ENCODE measurements at regions not wholly inside any gene's neighbourhood (a gene's known extent, or its start where the extent isn't known, plus 50 kb on each side); places are given as distances from the start of the nearest gene placed in this dataset.

- H3K27ac Mint-ChIP-seq, result peak overlapping the region in 9 of 10 donors; percentile 15 to 90 (median 65)
- peaks cover 12 to 22% (median 15%) of the 10 kb centered on the region in 4 donors for H3K4me1 Mint-ChIP-seq
- H3K4me3 Mint-ChIP-seq, result peak overlapping the region; percentile 65 to 87 (median 78)
- DNase-seq (peak; percentile 48 to 81 (median 71)), ATAC-seq (peak; percentile 70 to 73)
- no peaks in the 10 kb centered on the region for H3K27me3 Mint-ChIP-seq
- H3K9me3 Mint-ChIP-seq, result no peaks in the 10 kb centered on the region
- POLR2A ChIA-PET, result interaction anchor here (1.9 kb wide), 1 partner anchor 30 kb away, joined by 6 read pairs; no protein-coding TSS in a partner anchor
- no peaks in the 10 kb centered on the region for H3K36me3 Mint-ChIP-seq
Measured at GRCh38 chr10:128210215-128211063, 84.2 kb upstream of the MKI67 start.

- Mint-ChIP-seq H3K9me3 (no peaks in the 10 kb centered on the region), H3K4me1 (peaks cover 12 to 22% (median 15%) of the 10 kb centered on the region in 4 donors), H3K27ac (peak overlapping the region in 5 of 10 donors; percentile 27 to 91 (median 82)), H3K4me3 (peak overlapping the region; percentile 76 to 92 (median 84)), H3K36me3 (no peaks in the 10 kb centered on the region), H3K27me3 (no peaks in the 10 kb centered on the region)
- ATAC-seq (no peak), DNase-seq (peak in 3 of 10 donors; percentile 12 to 24 (median 20))
- POLR2A ChIA-PET, result interaction anchor here (0.7 to 1.9 kb wide), 3 partner anchors 24 to 1914 kb away, joined by 3 to 7 read pairs (median 6); no protein-coding TSS in a partner anchor
Measured at GRCh38 chr10:128211064-128211504, 84.9 kb upstream of the MKI67 start.

GRCh38 chr10:128211953-128212727 is 85.9 kb upstream of the MKI67 start:
- ATAC-seq, result peak; percentile 75 to 77

GRCh38 chr10:128213156-128213555 is 86.9 kb upstream of the MKI67 start:
- H3K4me1 Mint-ChIP-seq, result peaks cover 12 to 22% (median 15%) of the 10 kb centered on the region in 4 donors
- H3K36me3 Mint-ChIP-seq, result no peaks in the 10 kb centered on the region
- no peak for DNase-seq
- H3K4me3 Mint-ChIP-seq, result peak overlapping the region in 3 of 10 donors; percentile 28 to 35 (median 29)
- POLR2A ChIA-PET, result no interaction called here
- H3K9me3 Mint-ChIP-seq, result no peaks in the 10 kb centered on the region
- H3K27ac Mint-ChIP-seq, result no peak overlapping the region
- H3K27me3 Mint-ChIP-seq, result no peaks in the 10 kb centered on the region
- ATAC-seq, result no peak

More at GRCh38 chr10:128211953-128212727, 85.9 kb upstream of the MKI67 start:
- Mint-ChIP-seq H3K36me3 (no peaks in the 10 kb centered on the region), H3K4me1 (peaks cover 12 to 22% (median 15%) of the 10 kb centered on the region in 4 donors), H3K27me3 (no peaks in the 10 kb centered on the region), H3K27ac (peak overlapping the region; percentile 27 to 91 (median 88)), H3K9me3 (no peaks in the 10 kb centered on the region), H3K4me3 (peak overlapping the region; percentile 76 to 92 (median 84))
- POLR2A ChIA-PET, result interaction anchor here (1.5 to 1.9 kb wide), 2 partner anchors 25 to 31 kb away, joined by 6 to 7 read pairs; no protein-coding TSS in a partner anchor
- peak; percentile 63 to 86 (median 80) for DNase-seq

- POLR2A ChIA-PET, result no interaction called here
- Mint-ChIP-seq H3K27ac (no peak overlapping the region), H3K4me3 (no peak overlapping the region), H3K27me3 (no peaks in the 10 kb centered on the region), H3K36me3 (no peaks in the 10 kb centered on the region), H3K4me1 (peaks cover 9 to 16% (median 13%) of the 10 kb centered on the region in 4 donors), H3K9me3 (no peaks in the 10 kb centered on the region)
- DNase-seq, result no peak
- ATAC-seq, result no peak
Measured at GRCh38 chr10:128215733-128216132, 89.5 kb upstream of the MKI67 start.

- H3K9me3 Mint-ChIP-seq, result no peaks in the 10 kb centered on the region
- H3K27ac Mint-ChIP-seq, result peak overlapping the region in 1 of 10 donors; percentile 8
- H3K4me1 Mint-ChIP-seq, result peaks cover 7 to 20% (median 18%) of the 10 kb centered on the region in 4 donors
- H3K4me3 Mint-ChIP-seq, result no peak overlapping the region
- POLR2A ChIA-PET, result no interaction called here
- peaks cover 0 to 5% (median 2%) of the 10 kb centered on the region in 5 donors for H3K27me3 Mint-ChIP-seq
- DNase-seq, result no peak
- no peaks in the 10 kb centered on the region for H3K36me3 Mint-ChIP-seq
- ATAC-seq, result no peak
Measured at GRCh38 chr10:128217136-128217535, 90.9 kb upstream of the MKI67 start.

- ATAC-seq, result no peak
- POLR2A ChIA-PET, result no interaction called here
- Mint-ChIP-seq H3K27me3 (peaks cover 0 to 9% (median 2%) of the 10 kb centered on the region in 5 donors), H3K4me3 (no peak overlapping the region), H3K9me3 (peaks cover 0 to 3% (median 0%) of the 10 kb centered on the region in 9 donors), H3K36me3 (no peaks in the 10 kb centered on the region), H3K27ac (no peak overlapping the region), H3K4me1 (peaks cover 5 to 16% (median 16%) of the 10 kb centered on the region in 4 donors)
- DNase-seq, result no peak
Measured at GRCh38 chr10:128218161-128218560, 91.9 kb upstream of the MKI67 start.

- peak overlapping the region in 1 of 10 donors; percentile 25 for H3K27ac Mint-ChIP-seq
- peaks cover 0 to 4% (median 0%) of the 10 kb centered on the region in 9 donors for H3K9me3 Mint-ChIP-seq
- POLR2A ChIA-PET, result no interaction called here
- peaks cover 6 to 17% (median 16%) of the 10 kb centered on the region in 4 donors for H3K4me1 Mint-ChIP-seq
- no peak for DNase-seq
- no peak for ATAC-seq
- H3K4me3 Mint-ChIP-seq, result no peak overlapping the region
- H3K27me3 Mint-ChIP-seq, result peaks cover 0 to 9% (median 2%) of the 10 kb centered on the region in 5 donors
- no peaks in the 10 kb centered on the region for H3K36me3 Mint-ChIP-seq
Measured at GRCh38 chr10:128219295-128219694, 93.1 kb upstream of the MKI67 start.

- DNase-seq, result no peak
- H3K27me3 Mint-ChIP-seq, result peaks cover 0 to 9% (median 2%) of the 10 kb centered on the region in 5 donors
Measured at GRCh38 chr10:128220021-128220420, 93.8 kb upstream of the MKI67 start.

GRCh38 chr10:128221117-128221516 is 94.9 kb upstream of the MKI67 start:
- POLR2A ChIA-PET, result no interaction called here
- Mint-ChIP-seq H3K4me1 (peaks cover 6 to 17% (median 16%) of the 10 kb centered on the region in 4 donors), H3K9me3 (peaks cover 0 to 9% (median 0%) of the 10 kb centered on the region in 9 donors), H3K27ac (no peak overlapping the region), H3K36me3 (peaks cover 0 to under 1% (median 0%) of the 10 kb centered on the region in 3 donors), H3K4me3 (peak overlapping the region in 8 of 10 donors; percentile 16 to 60 (median 42)), H3K27me3 (peaks cover 0 to 18% (median 2%) of the 10 kb centered on the region in 5 donors)
- DNase-seq (no peak), ATAC-seq (no peak)

More at GRCh38 chr10:128220021-128220420, 93.8 kb upstream of the MKI67 start:
- POLR2A ChIA-PET, result no interaction called here
- Mint-ChIP-seq H3K4me3 (no peak overlapping the region), H3K36me3 (no peaks in the 10 kb centered on the region), H3K4me1 (peaks cover 6 to 17% (median 16%) of the 10 kb centered on the region in 4 donors), H3K9me3 (peaks cover 0 to 4% (median 0%) of the 10 kb centered on the region in 9 donors), H3K27ac (peak overlapping the region in 1 of 10 donors; percentile 25)
- no peak for ATAC-seq

GRCh38 chr10:128221807-128222206 is 95.6 kb upstream of the MKI67 start:
- Mint-ChIP-seq H3K27me3 (peaks cover 0 to 22% (median 8%) of the 10 kb centered on the region in 5 donors), H3K9me3 (peaks cover 0 to 15% (median 0%) of the 10 kb centered on the region in 9 donors), H3K36me3 (peaks cover 0 to 7% (median 0%) of the 10 kb centered on the region in 3 donors), H3K4me3 (peak overlapping the region in 5 of 10 donors; percentile 37 to 60 (median 54)), H3K4me1 (peaks cover 9 to 17% (median 16%) of the 10 kb centered on the region in 4 donors), H3K27ac (peak overlapping the region in 1 of 10 donors; percentile 28)
- ATAC-seq, result no peak
- DNase-seq, result no peak
- POLR2A ChIA-PET, result interaction anchor here (0.7 kb wide), 1 partner anchor 47 kb away, joined by 3 read pairs; no protein-coding TSS in a partner anchor

- POLR2A ChIA-PET, result no interaction called here
- DNase-seq (no peak), ATAC-seq (no peak)
- Mint-ChIP-seq H3K27me3 (peaks cover 0 to 23% (median 9%) of the 10 kb centered on the region in 5 donors), H3K9me3 (peaks cover 0 to 18% (median 0%) of the 10 kb centered on the region in 9 donors), H3K4me3 (no peak overlapping the region), H3K36me3 (peaks cover 0 to 8% (median 0%) of the 10 kb centered on the region in 3 donors), H3K4me1 (peaks cover 9 to 17% (median 16%) of the 10 kb centered on the region in 4 donors), H3K27ac (no peak overlapping the region)
Measured at GRCh38 chr10:128222332-128222849, 96.2 kb upstream of the MKI67 start.
